Spinal cord (tissue), 9 donors: ENCODE measurements at regions not wholly inside any gene's neighbourhood (a gene's known extent, or its start where the extent isn't known, plus 50 kb on each side); places are given as distances from the start of the nearest gene placed in this dataset.

ENCODE experiments used
- DNase-seq, 6 donors: peaks; one replicate each; pipeline versions ENCODE4 v3.0.0 to v3.0.0-alpha.2; 2013 to 2015; ENCODE audit warnings: low spot score in 6 of 6, low read depth in 4 of 6
- H3K27ac ChIP-seq: one replicate; pipeline ENCODE4 v1.5.1; 2013; ENCODE audit warnings: low read depth, low read length, control low read depth
- H3K27me3 ChIP-seq: one replicate; pipeline ENCODE4 v1.6.1; 2013; ENCODE audit warnings: low read length; ENCODE audit not compliant: control insufficient read depth, insufficient read depth
- H3K36me3 ChIP-seq: one replicate; pipeline ENCODE4 v1.6.1; 2013; ENCODE audit warnings: low read length; ENCODE audit not compliant: control insufficient read depth, insufficient read depth
- H3K4me1 ChIP-seq: one replicate; pipeline ENCODE4 v1.6.1; 2013; ENCODE audit warnings: low read length; ENCODE audit not compliant: control insufficient read depth, insufficient read depth
- H3K4me3 ChIP-seq: one replicate; pipeline ENCODE4 v1.5.1; 2013; ENCODE audit warnings: low read depth, low read length, control low read depth
- H3K9me3 ChIP-seq: one replicate; pipeline ENCODE4 v1.6.1; 2013; ENCODE audit warnings: low read length; ENCODE audit not compliant: control insufficient read depth, insufficient read depth
- WGBS: methylation state at CpG from one replicate; pipeline ENCODE4 v1.1.5; 2013; ENCODE audit warnings: missing lambda C conversion rate; ENCODE audit not compliant: insufficient coverage; 5-methylcytosine and 5-hydroxymethylcytosine counted together
- donor health status: healthy.

DNA sequence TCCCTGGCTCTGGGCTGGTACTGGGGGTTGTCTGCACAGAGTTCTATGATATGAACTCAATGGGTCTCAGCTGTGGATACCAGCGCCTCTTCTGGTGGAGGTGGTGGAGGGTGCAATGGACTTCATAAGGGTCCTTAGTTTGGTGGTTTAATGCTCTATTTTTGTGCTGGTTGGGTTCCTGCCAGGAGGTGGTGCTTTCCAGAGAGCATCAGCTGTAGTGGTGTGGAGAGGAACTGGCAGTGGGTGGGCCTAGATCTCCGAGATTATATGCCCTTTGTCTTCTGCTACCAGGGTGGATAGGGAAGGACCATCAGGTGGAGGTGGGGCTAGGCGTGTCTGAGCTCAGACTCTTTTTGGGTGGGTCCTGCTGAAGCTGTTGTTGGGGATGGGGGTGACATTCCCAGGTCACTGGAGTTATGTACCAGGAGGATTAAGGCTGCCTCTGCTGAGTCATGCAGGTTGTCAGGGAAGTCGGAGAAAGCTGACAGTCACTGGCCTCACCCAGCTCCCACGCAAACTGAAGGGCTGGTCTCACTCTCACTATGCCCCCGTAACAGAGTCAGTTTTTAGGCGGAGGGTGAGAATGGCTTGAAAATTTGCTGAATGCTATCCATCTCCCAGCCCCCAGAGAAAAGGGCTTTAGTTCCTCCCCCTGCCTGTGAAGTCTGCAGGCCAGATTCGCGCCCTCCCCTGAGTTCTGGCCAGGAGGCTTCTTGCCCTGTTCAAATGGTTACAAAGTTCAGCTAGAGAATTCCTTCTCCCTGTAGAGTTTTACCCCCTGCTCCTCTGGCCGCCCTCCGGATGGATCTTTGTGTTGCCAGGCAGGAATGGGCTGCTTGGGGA, 902.9 kb downstream of the LTN1 start:
- Histone ChIP-seq H3K27ac (no peak overlapping the region), H3K4me3 (no peak overlapping the region), H3K9me3 (no peaks in the 10 kb centered on the region), H3K36me3 (no peaks in the 10 kb centered on the region), H3K4me1 (no peaks in the 10 kb centered on the region), H3K27me3 (no peaks in the 10 kb centered on the region)
- WGBS, result 84% methylated on average over 8 of the region's 11 CpGs
- DNase-seq, result no peak

- Histone ChIP-seq H3K27me3 (no peaks in the 10 kb centered on the region), H3K9me3 (no peaks in the 10 kb centered on the region), H3K27ac (no peak overlapping the region), H3K36me3 (no peaks in the 10 kb centered on the region), H3K4me1 (no peaks in the 10 kb centered on the region), H3K4me3 (no peak overlapping the region)
- WGBS, result 78% methylated on average over 1 of the region's 6 CpGs
- no peak for DNase-seq
These were observed 905.7 kb downstream of the LTN1 start for GRCh38 chr21:28086861-28087581.

DNA sequence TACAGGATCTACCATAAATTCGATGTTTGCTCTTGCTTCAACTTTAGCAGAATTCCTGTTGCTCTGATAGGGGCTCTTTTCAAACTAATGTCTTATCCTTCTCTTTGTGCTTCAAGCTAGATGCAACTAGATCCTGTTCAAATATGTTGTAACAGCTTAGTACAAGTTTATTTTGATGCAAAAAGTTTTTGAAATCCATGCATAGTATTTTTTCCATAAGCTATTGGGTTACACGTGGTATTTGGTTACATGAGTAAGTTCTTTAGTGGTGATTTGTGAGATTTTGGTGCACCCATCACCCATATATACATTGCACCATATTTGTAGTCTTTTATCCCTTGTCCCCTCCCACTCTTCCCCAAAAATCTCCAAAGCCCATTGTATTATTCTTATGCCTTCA, 907.7 kb downstream of the LTN1 start:
- H3K9me3 ChIP-seq, result no peaks in the 10 kb centered on the region
- no peak for DNase-seq
- no peaks in the 10 kb centered on the region for H3K27me3 ChIP-seq
- no peak overlapping the region for H3K27ac ChIP-seq
- H3K4me3 ChIP-seq, result no peak overlapping the region
- no CpG with 5 or more reads among the region's 2 CpGs for WGBS
- no peaks in the 10 kb centered on the region for H3K36me3 ChIP-seq
- H3K4me1 ChIP-seq, result no peaks in the 10 kb centered on the region

DNA sequence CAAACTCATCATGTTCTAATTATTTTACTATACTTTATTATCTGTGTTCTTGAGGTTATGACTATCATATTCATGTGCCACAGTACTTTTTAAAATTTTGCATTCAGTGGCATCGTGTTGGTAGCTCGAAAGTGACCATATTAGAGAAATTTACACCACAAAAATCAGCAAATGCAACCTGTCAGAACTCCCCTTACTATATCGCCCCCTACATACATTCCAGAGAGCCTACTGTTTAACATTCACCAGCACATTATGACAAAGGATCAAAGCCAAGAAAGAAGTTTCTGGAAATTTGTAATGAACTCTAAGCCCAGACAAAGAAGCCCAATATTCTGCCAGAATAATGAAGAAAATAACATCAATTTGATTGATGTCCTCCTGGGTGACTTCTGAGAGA, 909.3 kb downstream of the LTN1 start:
- Histone ChIP-seq H3K4me1 (no peaks in the 10 kb centered on the region), H3K36me3 (no peaks in the 10 kb centered on the region), H3K9me3 (no peaks in the 10 kb centered on the region), H3K4me3 (no peak overlapping the region), H3K27ac (no peak overlapping the region), H3K27me3 (no peaks in the 10 kb centered on the region)
- DNase-seq, result no peak
- WGBS, result 60% methylated on average over 1 of the region's 3 CpGs

DNA sequence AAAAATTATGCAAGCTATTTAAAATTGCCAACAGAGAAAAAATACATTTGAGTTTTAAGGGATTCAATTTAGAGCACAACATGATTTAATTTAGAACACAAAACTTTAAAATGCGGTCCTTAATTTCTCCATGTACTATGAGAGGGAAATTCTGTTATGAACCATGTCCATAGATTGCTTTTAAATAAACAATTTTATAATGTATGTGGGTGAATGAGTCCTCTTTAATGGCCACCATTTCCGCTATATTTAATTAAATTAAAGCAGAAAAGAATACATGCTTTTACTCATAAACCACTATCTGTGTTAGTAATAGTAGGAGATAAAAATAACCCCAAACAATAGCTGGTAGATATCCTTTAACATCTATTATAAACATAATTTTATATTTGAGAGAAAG, 914.6 kb downstream of the LTN1 start:
- Histone ChIP-seq H3K9me3 (no peaks in the 10 kb centered on the region), H3K36me3 (no peaks in the 10 kb centered on the region), H3K27me3 (no peaks in the 10 kb centered on the region), H3K27ac (no peak overlapping the region), H3K4me1 (no peaks in the 10 kb centered on the region), H3K4me3 (no peak overlapping the region)
- no peak for DNase-seq
- WGBS, result no CpG with 5 or more reads among the region's 2 CpGs

- H3K27ac ChIP-seq, result no peak overlapping the region
- H3K36me3 ChIP-seq, result no peaks in the 10 kb centered on the region
- H3K9me3 ChIP-seq, result no peaks in the 10 kb centered on the region
- H3K4me3 ChIP-seq, result no peak overlapping the region
- H3K4me1 ChIP-seq, result no peaks in the 10 kb centered on the region
- no peaks in the 10 kb centered on the region for H3K27me3 ChIP-seq
- WGBS, result no CpG with 5 or more reads among the region's 1 CpG
- DNase-seq, result no peak
These were observed 918.0 kb downstream of the LTN1 start for GRCh38 chr21:28074676-28075075.

GRCh38 chr21:28072601-28073000, 920.1 kb downstream of the LTN1 start:
- 92% methylated on average over 2 of the region's 5 CpGs for WGBS

DNA sequence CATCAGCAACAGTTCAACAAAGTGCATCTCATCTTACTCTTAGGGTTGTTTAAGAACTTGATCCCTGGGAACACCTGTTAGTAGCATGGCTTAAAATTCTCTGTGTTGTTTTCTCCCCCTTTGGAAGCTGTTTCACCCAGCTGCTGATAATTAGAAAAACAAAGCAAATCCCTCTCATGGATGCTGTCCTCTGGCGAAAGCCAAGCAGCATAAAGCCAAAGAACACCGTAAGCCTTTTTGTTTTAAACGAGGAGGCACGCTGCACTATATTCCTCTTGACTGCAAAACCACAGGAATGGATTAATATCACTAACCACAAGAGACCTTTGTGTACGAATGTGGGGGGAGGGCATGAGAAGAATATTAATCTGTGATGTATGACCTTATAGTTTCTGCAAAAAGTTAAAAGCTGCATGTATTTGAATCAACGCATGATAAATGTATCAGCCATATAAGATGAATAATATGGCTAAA, 923.2 kb downstream of the LTN1 start:
- Histone ChIP-seq H3K9me3 (no peaks in the 10 kb centered on the region), H3K4me1 (no peaks in the 10 kb centered on the region), H3K27ac (no peak overlapping the region), H3K36me3 (no peaks in the 10 kb centered on the region), H3K4me3 (no peak overlapping the region), H3K27me3 (no peaks in the 10 kb centered on the region)
- WGBS, result 33% methylated on average over 1 of the region's 6 CpGs
- peak in 2 of 6 donors; percentile 22 to 44 for DNase-seq

More at GRCh38 chr21:28072601-28073000, 920.1 kb downstream of the LTN1 start:
- no peaks in the 10 kb centered on the region for H3K4me1 ChIP-seq
- H3K9me3 ChIP-seq, result no peaks in the 10 kb centered on the region
- H3K4me3 ChIP-seq, result no peak overlapping the region
- no peaks in the 10 kb centered on the region for H3K36me3 ChIP-seq
- DNase-seq, result no peak
- H3K27ac ChIP-seq, result no peak overlapping the region
- H3K27me3 ChIP-seq, result no peaks in the 10 kb centered on the region

- Histone ChIP-seq H3K9me3 (no peaks in the 10 kb centered on the region), H3K27ac (no peak overlapping the region), H3K4me1 (no peaks in the 10 kb centered on the region), H3K27me3 (no peaks in the 10 kb centered on the region), H3K4me3 (no peak overlapping the region), H3K36me3 (no peaks in the 10 kb centered on the region)
- no peak for DNase-seq
- 100% methylated on average over 1 of the region's 4 CpGs for WGBS
These were observed 924.0 kb downstream of the LTN1 start for GRCh38 chr21:28068455-28069358.
